Keratinocyte (primary cell): ENCODE measurements at regions not wholly inside any gene's neighbourhood (a gene's known extent, or its start where the extent isn't known, plus 50 kb on each side); places are given as distances from the start of the nearest gene placed in this dataset.

Source experiments
- DNase-seq: peaks from one replicate; pipeline ENCODE4 v3.0.0-alpha.2; 2011; ENCODE audit warnings: low read depth, missing footprints, low spot score
- FAIRE-seq: peaks from 2 replicates; lab custom pipeline; 2011; peaks lifted over from hg19 to GRCh38; lab: Jason Lieb, UNC
- H2AFZ ChIP-seq: 2 replicates; pipeline ENCODE4 v1.6.0; 2012; ENCODE audit warnings: low read length, control low read depth, inconsistent platforms; ENCODE audit not compliant: control insufficient read depth
- H3K27ac ChIP-seq: 2 replicates; pipeline ENCODE4 v1.5.1; 2011; ENCODE audit warnings: low read length; ENCODE audit not compliant: control insufficient read depth, insufficient read depth
- H3K27me3 ChIP-seq: 3 replicates; pipeline ENCODE4 v1.6.0; 2011; ENCODE audit warnings: low read length; ENCODE audit not compliant: control insufficient read depth, insufficient read depth; ENCODE audit errors: extremely low read depth
- H3K36me3 ChIP-seq, 2 experiments: 2 replicates in 1 of 2; 3 replicates in 1 of 2; pipeline ENCODE4 v1.5.1; 2011; ENCODE audit warnings: low read length in 2 of 2, mild to moderate bottlenecking in 1 of 2; ENCODE audit not compliant: control insufficient read depth in 2 of 2, insufficient read depth in 2 of 2; ENCODE audit errors: extremely low read depth in 1 of 2
- H3K4me1 ChIP-seq: 3 replicates; pipeline ENCODE4 v1.5.1; 2011; ENCODE audit warnings: low read length; ENCODE audit not compliant: control insufficient read depth, insufficient read depth; ENCODE audit errors: extremely low read depth
- H3K4me2 ChIP-seq: 3 replicates; pipeline ENCODE4 v1.6.0; 2011; ENCODE audit warnings: low read depth, low read length; ENCODE audit not compliant: control insufficient read depth, insufficient read depth; ENCODE audit errors: extremely low read depth
- H3K4me3 ChIP-seq, 3 experiments: fragments of 200-600 bp in 1 of 3; sonication (generic) in 1 of 3; 2 replicates in 2 of 3; 3 replicates in 1 of 3; pipeline ENCODE4 v1.5.1; 2011 to 2016; ENCODE audit warnings: low read length in 3 of 3, mild to moderate bottlenecking in 3 of 3, control low read depth in 2 of 3, inconsistent platforms in 1 of 3, low read depth in 1 of 3, mixed read lengths in 1 of 3, mixed run types in 1 of 3, moderate library complexity in 1 of 3; ENCODE audit not compliant: control insufficient read depth in 2 of 3, insufficient read depth in 2 of 3; ENCODE audit errors: extremely low read depth in 1 of 3
- H3K79me2 ChIP-seq: 2 replicates; pipeline ENCODE4 v1.6.0; 2012; ENCODE audit warnings: low read length; ENCODE audit not compliant: control insufficient read depth, insufficient read depth
- H3K9ac ChIP-seq: 3 replicates; pipeline ENCODE4 v1.6.0; 2011; ENCODE audit warnings: low read length; ENCODE audit not compliant: control insufficient read depth, insufficient read depth; ENCODE audit errors: extremely low read depth
- H3K9me1 ChIP-seq: 3 replicates; pipeline ENCODE4 v1.6.0; 2011; ENCODE audit warnings: low read length; ENCODE audit not compliant: control insufficient read depth, insufficient read depth; ENCODE audit errors: extremely low read depth
- H3K9me3 ChIP-seq: 2 replicates; pipeline ENCODE4 v1.5.1; 2012; ENCODE audit warnings: low read depth, low read length; ENCODE audit not compliant: control insufficient read depth
- H4K20me1 ChIP-seq: 3 replicates; pipeline ENCODE4 v1.6.0; 2011; ENCODE audit warnings: low read length; ENCODE audit not compliant: control insufficient read depth, insufficient read depth; ENCODE audit errors: extremely low read depth
- CTCF ChIP-seq, 3 experiments: IDR thresholded peaks in 1 of 3; conservative IDR thresholded peaks in 1 of 3; optimal IDR thresholded peaks in 1 of 3; 2 replicates in 2 of 3; 3 replicates in 1 of 3; pipeline versions ENCODE3 to v1.5.1; 2011; ENCODE audit warnings: low read length in 3 of 3, mild to moderate bottlenecking in 3 of 3, moderate library complexity in 2 of 3, control low read depth in 1 of 3, inconsistent platforms in 1 of 3; ENCODE audit not compliant: insufficient read depth in 2 of 3; ENCODE audit errors: extremely low read depth in 1 of 3
- EZH2 ChIP-seq: IDR thresholded peaks from one replicate; pipeline ENCODE4 v1.6.1; 2012; ENCODE audit warnings: inconsistent platforms, mild to moderate bottlenecking, low read length, moderate library complexity
- dilution Hi-C: fragments of 300-500 bp; cut with MboI; formaldehyde crosslinking; loops from one replicate; pipeline ENCODE4 v1.7.0; 2020; ENCODE audit warnings: low sequenced_read_pairs; ENCODE audit not compliant: extremely low pct_ligation_motif_present

DNA sequence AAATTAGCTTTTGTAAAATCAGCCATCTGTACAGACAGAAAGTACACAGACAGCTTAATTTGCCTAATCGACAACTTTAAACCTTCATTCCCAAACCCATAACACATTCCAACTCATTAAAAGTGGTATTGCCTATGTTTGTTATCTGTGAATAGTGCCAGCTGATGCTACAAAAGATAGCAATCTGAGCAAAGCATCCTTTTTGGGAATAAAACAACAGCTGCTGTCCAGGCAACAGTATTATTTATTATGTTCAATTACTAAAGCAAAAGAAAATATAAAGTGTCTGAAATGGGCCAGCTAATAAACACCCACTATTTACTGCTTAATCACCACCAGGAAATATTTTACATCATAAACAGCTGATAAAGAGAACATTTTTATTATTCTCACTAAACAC lies 134.8 kb upstream of the ABI3BP start:
- H3K9ac ChIP-seq = no peak overlapping the region
- dilution Hi-C loops = no loop called here
- peaks cover 11% of the 10 kb centered on the region for H3K4me1 ChIP-seq
- FAIRE-seq = no peak
- H4K20me1 ChIP-seq = no peaks in the 10 kb centered on the region
- no peak for DNase-seq
- H3K27ac ChIP-seq = no peak overlapping the region
- no peaks in the 10 kb centered on the region for H3K79me2 ChIP-seq
- H3K4me2 ChIP-seq = no peak overlapping the region
- H3K4me3 ChIP-seq = no peak overlapping the region
- H3K9me1 ChIP-seq = no peaks in the 10 kb centered on the region
- H2AFZ ChIP-seq = no peak overlapping the region
- H3K9me3 ChIP-seq = no peaks in the 10 kb centered on the region
- TF ChIP-seq EZH2 (no peak), CTCF (optimal IDR thresholded peaks at IDR 0.05 in 1 of 3, IDR thresholded peaks at IDR 0.05 in 1 of 3, conservative IDR thresholded peaks at IDR 0.05 in 1 of 3; ENCODE audit: extremely low read depth in 1 of 3, insufficient read depth in 2 of 3, low read length in 3 of 3) (no peak)
- no peaks in the 10 kb centered on the region for H3K27me3 ChIP-seq
- H3K36me3 ChIP-seq = no peaks in the 10 kb centered on the region

DNA sequence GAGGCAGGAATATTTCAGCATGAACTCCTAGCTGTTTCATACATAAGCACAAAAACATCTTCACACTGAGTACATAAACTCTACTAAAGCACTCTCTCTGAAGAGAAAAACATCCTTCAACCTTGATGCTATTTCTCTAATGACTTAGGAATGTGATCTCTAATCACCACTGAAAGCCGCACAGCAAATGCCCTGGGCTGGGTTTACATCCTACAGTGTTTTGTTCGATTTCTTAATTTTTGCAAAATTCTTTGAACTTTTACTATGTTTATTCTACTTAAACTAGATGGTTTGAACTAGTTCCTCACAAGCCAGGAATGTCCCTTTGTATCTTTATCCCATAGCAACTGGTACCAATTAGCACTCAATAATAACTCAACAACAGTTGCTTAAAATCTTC lies 130.9 kb upstream of the ABI3BP start:
- Histone ChIP-seq H3K9ac (no peak overlapping the region), H3K27me3 (no peaks in the 10 kb centered on the region), H2AFZ (no peak overlapping the region), H3K9me3 (no peaks in the 10 kb centered on the region), H3K79me2 (no peaks in the 10 kb centered on the region), H3K4me3 (no peak overlapping the region), H3K4me2 (no peak overlapping the region), H3K9me1 (no peaks in the 10 kb centered on the region), H3K36me3 (no peaks in the 10 kb centered on the region), H3K4me1 (peaks cover 9% of the 10 kb centered on the region), H4K20me1 (no peaks in the 10 kb centered on the region), H3K27ac (no peak overlapping the region)
- no peak for TF ChIP-seq EZH2
- TF ChIP-seq CTCF (optimal IDR thresholded peaks at IDR 0.05 in 1 of 3, IDR thresholded peaks at IDR 0.05 in 1 of 3, conservative IDR thresholded peaks at IDR 0.05 in 1 of 3; ENCODE audit: extremely low read depth in 1 of 3, insufficient read depth in 2 of 3, low read length in 3 of 3) = no peak
- dilution Hi-C loops = no loop called here
- DNase-seq (no peak), FAIRE-seq (no peak)
